Right lobe of liver (tissue), 4 donors: ENCODE measurements at regions not wholly inside any gene's neighbourhood (a gene's known extent, or its start where the extent isn't known, plus 50 kb on each side); places are given as distances from the start of the nearest gene placed in this dataset.

Experiments
- CTCF ChIP-seq, 4 donors: fragments of 200-600 bp in 3 of 4; fragments of 450-650 bp in 1 of 4; IDR thresholded peaks; one replicate each; pipeline versions ENCODE4 v1.5.1 to v1.8.0; 2016 to 2022; ENCODE audit warnings: antibody characterized with exemption in 4 of 4, mild to moderate bottlenecking in 2 of 4
- POLR2A ChIP-seq: fragments of 450-650 bp; IDR thresholded peaks from one replicate; pipeline ENCODE4 v1.6.1; 2017; ENCODE audit warnings: antibody characterized with exemption, mild to moderate bottlenecking
- donor health status: DM: no; HTN: no; CAD: no.
- donor health status: DM: no; HTN: no; CAD: no.
- donor health status: DM: no; HTN: yes; CAD: no.

- no peak for TF ChIP-seq CTCF (IDR thresholded peaks at IDR 0.05)
- TF ChIP-seq POLR2A, result no peak
Observed at GRCh38 chr4:159540038-159540437, 437.2 kb downstream of the RAPGEF2 start.
